SK-N-MC (cell line): ENCODE measurements at regions not wholly inside any gene's neighbourhood (a gene's known extent, or its start where the extent isn't known, plus 50 kb on each side); places are given as distances from the start of the nearest gene placed in this dataset.

ENCODE experiments used
- EZH2 ChIP-seq: fragments of 200-600 bp; sonication (generic); IDR thresholded peaks from one replicate; pipeline ENCODE4 v1.6.1; 2017; ENCODE audit warnings: antibody characterized with exemption
- FOXP2 ChIP-seq: optimal IDR thresholded peaks from 2 replicates; pipeline ENCODE3; 2011; ENCODE audit warnings: mild to moderate bottlenecking, moderate library complexity; ENCODE audit not compliant: insufficient read depth; ENCODE audit errors: extremely low read length, control extremely low read depth
- POLR2AphosphoS5 ChIP-seq: IDR thresholded peaks from 2 replicates; pipeline ENCODE4 v1.6.1; 2012; ENCODE audit warnings: mild to moderate bottlenecking, low read depth, low read length, borderline replicate concordance

DNA sequence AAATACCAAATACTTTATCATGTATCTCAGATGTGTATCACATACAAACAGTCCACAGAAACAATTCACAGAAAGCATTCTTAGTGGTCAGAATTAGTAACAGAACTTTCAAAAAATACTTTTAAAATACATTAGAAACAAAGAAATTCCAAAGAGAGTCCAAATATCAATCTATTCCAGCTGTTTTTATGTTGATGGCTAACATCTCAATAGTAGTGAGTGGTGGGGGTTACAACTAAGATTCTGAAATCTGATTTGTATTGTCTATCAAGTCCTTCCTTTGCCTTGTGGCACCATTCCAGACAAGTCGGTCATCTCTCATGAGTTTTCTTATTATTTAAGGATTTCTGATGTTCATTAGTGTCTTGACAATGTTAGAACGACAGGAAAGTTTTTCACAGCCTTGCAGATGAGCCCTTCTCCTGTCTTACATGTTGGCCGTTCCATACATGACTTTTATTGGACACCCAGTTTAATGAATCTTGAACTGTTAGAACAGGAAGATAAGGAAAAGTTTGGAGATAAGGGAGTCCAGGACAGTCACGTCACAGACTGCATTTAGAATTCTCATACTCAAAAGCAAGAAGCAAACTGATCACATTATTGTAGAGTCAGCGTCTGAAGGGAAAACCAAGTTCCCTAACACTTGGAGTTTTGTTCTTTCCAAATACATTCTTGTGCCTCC, 410.3 kb downstream of the PID1 start:
- TF ChIP-seq FOXP2, result no peak
- no peak for TF ChIP-seq POLR2AphosphoS5
- TF ChIP-seq EZH2, result no peak
